Lower leg skin (tissue), 3 donors: ENCODE measurements at regions not wholly inside any gene's neighbourhood (a gene's known extent, or its start where the extent isn't known, plus 50 kb on each side); places are given as distances from the start of the nearest gene placed in this dataset.

Source experiments
- POLR2A ChIP-seq, 2 donors: fragments of 450-650 bp; IDR thresholded peaks; one replicate each; pipeline ENCODE4 v1.6.1; 2016 to 2017; ENCODE audit warnings: antibody characterized with exemption in 2 of 2, mild to moderate bottlenecking in 1 of 2, moderate library complexity in 1 of 2
- TF ChIP-seq, protein P1 (sequence below), 3 donors: fragments of 450-650 bp; IDR thresholded peaks; one replicate each; pipeline ENCODE4 v1.5.1; 2016; ENCODE audit warnings: antibody characterized with exemption in 3 of 3, mild to moderate bottlenecking in 3 of 3, moderate library complexity in 2 of 3

DNA sequence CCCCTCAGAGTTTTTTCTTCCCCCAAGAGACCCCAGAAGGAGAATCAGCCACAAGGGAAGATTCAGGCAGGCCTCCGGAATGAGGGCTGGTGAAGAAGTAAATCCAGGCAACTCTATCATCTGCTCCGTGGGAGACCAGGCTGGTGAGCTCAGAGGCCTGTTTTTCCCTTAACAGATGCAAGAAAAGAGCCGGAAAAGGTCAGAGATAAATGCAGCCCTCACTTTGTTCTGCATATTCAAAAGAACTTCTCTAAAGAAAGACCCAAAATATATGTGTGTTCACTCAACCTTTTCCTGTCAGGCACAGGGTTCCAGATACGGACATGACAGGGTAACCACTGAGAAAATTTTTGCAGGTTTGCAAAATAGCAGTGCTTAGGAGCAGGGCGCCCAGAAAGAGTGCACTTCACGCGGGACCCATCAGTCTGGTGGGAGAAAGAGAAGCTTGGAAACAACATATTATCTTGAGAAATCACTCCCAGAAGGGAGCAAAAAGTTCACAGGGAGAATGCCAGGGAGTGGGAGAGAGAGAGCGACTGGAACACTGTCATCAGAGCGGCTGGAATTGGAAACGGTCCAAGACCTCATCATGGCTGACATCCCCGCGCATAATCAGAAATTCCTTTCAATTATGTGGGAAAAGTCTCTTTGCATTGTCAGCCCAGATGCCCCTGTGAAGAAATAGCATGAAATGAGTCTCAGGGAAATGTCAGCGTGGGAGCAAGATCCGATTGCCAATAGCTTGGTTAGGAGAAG is 244.8 kb upstream of the SLC14A2 start:
- TF ChIP-seq, protein P1, sequence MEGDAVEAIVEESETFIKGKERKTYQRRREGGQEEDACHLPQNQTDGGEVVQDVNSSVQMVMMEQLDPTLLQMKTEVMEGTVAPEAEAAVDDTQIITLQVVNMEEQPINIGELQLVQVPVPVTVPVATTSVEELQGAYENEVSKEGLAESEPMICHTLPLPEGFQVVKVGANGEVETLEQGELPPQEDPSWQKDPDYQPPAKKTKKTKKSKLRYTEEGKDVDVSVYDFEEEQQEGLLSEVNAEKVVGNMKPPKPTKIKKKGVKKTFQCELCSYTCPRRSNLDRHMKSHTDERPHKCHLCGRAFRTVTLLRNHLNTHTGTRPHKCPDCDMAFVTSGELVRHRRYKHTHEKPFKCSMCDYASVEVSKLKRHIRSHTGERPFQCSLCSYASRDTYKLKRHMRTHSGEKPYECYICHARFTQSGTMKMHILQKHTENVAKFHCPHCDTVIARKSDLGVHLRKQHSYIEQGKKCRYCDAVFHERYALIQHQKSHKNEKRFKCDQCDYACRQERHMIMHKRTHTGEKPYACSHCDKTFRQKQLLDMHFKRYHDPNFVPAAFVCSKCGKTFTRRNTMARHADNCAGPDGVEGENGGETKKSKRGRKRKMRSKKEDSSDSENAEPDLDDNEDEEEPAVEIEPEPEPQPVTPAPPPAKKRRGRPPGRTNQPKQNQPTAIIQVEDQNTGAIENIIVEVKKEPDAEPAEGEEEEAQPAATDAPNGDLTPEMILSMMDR (IDR thresholded peaks at IDR 0.05), result no peak
- TF ChIP-seq POLR2A (IDR thresholded peaks at IDR 0.05), result no peak
